HepG2 (cell line): ENCODE measurements at regions not wholly inside any gene's neighbourhood (a gene's known extent, or its start where the extent isn't known, plus 50 kb on each side); places are given as distances from the start of the nearest gene placed in this dataset.

ENCODE experiments used
- ATAC-seq: fragments of 200-7000 bp; cut with Tn5 transposase; 3 replicates; pipeline ENCODE4 v1.9.1; 2020; ENCODE audit warnings: mild to moderate bottlenecking, moderate library complexity
- BruUV-seq: library from RNA; stranded (reverse); fragments of 400-500 nt; replicated peaks from 2 replicates; lab custom pipeline; 2021; lab: Mats Ljungman, UMichigan
- CTCF ChIA-PET: fragments of 300-600 bp; formaldehyde crosslinking; extraction: SDS; loops from one replicate; lab custom pipeline; 2021; ENCODE audit warnings: low total read pairs, inconsistent platforms, low intra/inter-chr PET ratio; lab: Yijun Ruan, JAX
- POLR2A ChIA-PET: fragments of 350-600 bp; sonication (Branson Sonifier 250); formaldehyde crosslinking; loops from one replicate; lab custom pipeline; 2020; ENCODE audit warnings: antibody characterized with exemption, inconsistent platforms; lab: Yijun Ruan, JAX
- DNase-seq: peaks from one replicate; pipeline ENCODE4 v3.0.0-alpha.2; 2015; ENCODE audit warnings: low spot score
- FAIRE-seq: peaks from 3 replicates; lab custom pipeline; 2011; peaks lifted over from hg19 to GRCh38; lab: Jason Lieb, UNC
- H2AFZ ChIP-seq: one replicate; pipeline ENCODE4 v1.6.1; 2011; ENCODE audit warnings: low read length, inconsistent platforms
- H3K27ac ChIP-seq: fragments of 300-600 bp; 3 replicates; pipeline ENCODE4 v1.8.0; 2011; ENCODE audit warnings: mixed run types, mild to moderate bottlenecking, mixed read lengths, low read length, inconsistent platforms; ENCODE audit not compliant: insufficient read depth; ENCODE audit errors: extremely low read length
- H3K27me3 ChIP-seq, 2 experiments: fragments of 200-600 bp in 1 of 2; 2 replicates in 1 of 2; 3 replicates in 1 of 2; pipeline versions ENCODE4 v1.6.0 to v1.8.0; 2011; ENCODE audit warnings: low read length in 2 of 2, mild to moderate bottlenecking in 2 of 2, moderate library complexity in 2 of 2, inconsistent platforms in 1 of 2; ENCODE audit not compliant: insufficient read depth in 2 of 2, control insufficient read depth in 1 of 2
- H3K36me3 ChIP-seq, 2 experiments: fragments of 200-600 bp in 1 of 2; replicated peaks in 1 of 2; 2 replicates in 1 of 2; 3 replicates in 1 of 2; pipeline versions ENCODE4 v1.5.1 to v1.8.0; 2011; ENCODE audit warnings: low read length in 2 of 2, inconsistent platforms in 1 of 2; ENCODE audit not compliant: insufficient read depth in 2 of 2, control insufficient read depth in 1 of 2
- H3K4me1 ChIP-seq: 2 replicates; pipeline ENCODE4 v1.5.1; 2012; ENCODE audit warnings: low read length, inconsistent platforms; ENCODE audit not compliant: insufficient read depth
- H3K4me2 ChIP-seq: 2 replicates; pipeline ENCODE4 v1.6.0; 2011; ENCODE audit warnings: low read depth, low read length, inconsistent platforms
- H3K4me3 ChIP-seq, 3 experiments: fragments of 200-600 bp in 1 of 3; sonication (generic), shearing (Covaris generic) in 1 of 3; replicated peaks in 1 of 3; 2 replicates each; pipeline ENCODE4 v1.5.1; 2011 to 2016; ENCODE audit warnings: low read length in 3 of 3, inconsistent platforms in 2 of 3, low read depth in 2 of 3, mild to moderate bottlenecking in 2 of 3, control low read depth in 1 of 3, mixed read lengths in 1 of 3; ENCODE audit not compliant: insufficient read depth in 1 of 3
- H3K79me2 ChIP-seq: one replicate; pipeline ENCODE4 v1.6.1; 2011; ENCODE audit warnings: low read length, inconsistent platforms; ENCODE audit not compliant: insufficient read depth
- H3K9ac ChIP-seq: 2 replicates; pipeline ENCODE4 v1.6.0; 2011; ENCODE audit warnings: mild to moderate bottlenecking, low read depth, low read length, inconsistent platforms; ENCODE audit not compliant: insufficient read depth
- H3K9me3 ChIP-seq: 2 replicates; pipeline ENCODE4 v1.5.1; 2012; ENCODE audit warnings: mild to moderate bottlenecking, low read length
- H4K20me1 ChIP-seq: 2 replicates; pipeline ENCODE4 v1.6.0; 2011; ENCODE audit warnings: inconsistent platforms, mild to moderate bottlenecking, low read length, moderate library complexity; ENCODE audit not compliant: insufficient read depth
- AGO2 ChIP-seq: fragments of 200-400 bp; formaldehyde crosslinking; optimal IDR thresholded peaks from 2 replicates; pipeline ENCODE3; 2017; ENCODE audit warnings: mild to moderate bottlenecking, low read depth, low read length, moderate library complexity
- EEA1 ChIP-seq: sonication (generic); formaldehyde crosslinking; IDR thresholded peaks from 2 replicates; pipeline ENCODE4 v1.5.1; 2020; ENCODE audit warnings: mild to moderate bottlenecking, missing genetic modification reagents, borderline replicate concordance
- FOXJ3 ChIP-seq: sonication (generic); formaldehyde crosslinking; IDR thresholded peaks from 2 replicates; pipeline ENCODE4 v1.4.0; 2020; ENCODE audit warnings: missing genetic modification reagents, mild to moderate bottlenecking, borderline replicate concordance
- HDAC2 ChIP-seq: sonication (generic); formaldehyde crosslinking; IDR thresholded peaks from 2 replicates; pipeline ENCODE4 v1.4.0; 2020; ENCODE audit warnings: missing genetic modification reagents
- HNRNPLL ChIP-seq: fragments of 200-400 bp; formaldehyde crosslinking; IDR thresholded peaks from 2 replicates; pipeline ENCODE4 v1.6.1; 2017; ENCODE audit warnings: mild to moderate bottlenecking, low read depth, low read length; ENCODE audit not compliant: poor library complexity, severe bottlenecking
- KLF6 ChIP-seq: IDR thresholded peaks from 2 replicates; pipeline ENCODE4 v1.8.0; 2016; ENCODE audit warnings: missing biosample characterization, missing genetic modification reagents
- MTF2 ChIP-seq: sonication (generic); formaldehyde crosslinking; IDR thresholded peaks from 2 replicates; pipeline ENCODE4 v1.5.0; 2020; ENCODE audit warnings: missing genetic modification reagents, borderline replicate concordance
- MYC ChIP-seq: sonication (generic); formaldehyde crosslinking; IDR thresholded peaks from 2 replicates; pipeline ENCODE4 v1.9.0; 2021; ENCODE audit warnings: missing genetic modification reagents, borderline replicate concordance
- NFYB ChIP-seq: sonication (generic); formaldehyde crosslinking; IDR thresholded peaks from 2 replicates; pipeline ENCODE4 v1.4.0; 2020; ENCODE audit warnings: missing genetic modification reagents
- PHF8 ChIP-seq: sonication (generic); formaldehyde crosslinking; IDR thresholded peaks from 2 replicates; pipeline ENCODE4 v1.5.0; 2020; ENCODE audit warnings: missing genetic modification reagents
- RCOR2 ChIP-seq: IDR thresholded peaks from 2 replicates; pipeline ENCODE4 v1.6.1; 2016; ENCODE audit warnings: missing biosample characterization, missing genetic modification reagents
- RNF2 ChIP-seq: fragments of 450-650 bp; conservative IDR thresholded peaks from 2 replicates; pipeline ENCODE4 v1.6.1; 2016; ENCODE audit warnings: low read depth
- RORA ChIP-seq: sonication (generic); formaldehyde crosslinking; IDR thresholded peaks from 2 replicates; pipeline ENCODE4 v1.5.0; 2020; ENCODE audit warnings: mild to moderate bottlenecking, missing genetic modification reagents, moderate library complexity
- ZNF326 ChIP-seq: sonication (generic); formaldehyde crosslinking; IDR thresholded peaks from 2 replicates; pipeline ENCODE4 v1.4.0; 2020; ENCODE audit warnings: missing genetic modification reagents, borderline replicate concordance
- ZNF589 ChIP-seq: sonication (generic); formaldehyde crosslinking; conservative IDR thresholded peaks from 2 replicates; pipeline ENCODE4 v1.8.0; 2022; ENCODE audit warnings: mild to moderate bottlenecking, moderate library complexity, missing genetic modification reagents
- ZNF644 ChIP-seq: IDR thresholded peaks from 2 replicates; pipeline ENCODE4 v1.6.1; 2016; ENCODE audit warnings: low read depth
- ZNF674 ChIP-seq: sonication (generic); formaldehyde crosslinking; IDR thresholded peaks from 2 replicates; pipeline ENCODE4 v1.5.0; 2020; ENCODE audit warnings: low read depth, mild to moderate bottlenecking, missing genetic modification reagents
- WGBS: methylation state at CpG from one replicate; pipeline ENCODE4 v1.1.6; 2017; ENCODE audit warnings: low lambda C conversion rate; 5-methylcytosine and 5-hydroxymethylcytosine counted together
- in situ Hi-C: cut with HindIII; loops from 2 replicates; pipeline ENCODE4 v1.10.0; 2017; ENCODE audit warnings: low pct_unique_long_range_greater_than_20kb; ENCODE audit not compliant: extremely low pct_ligation_motif_present
- intact Hi-C: fragments of 100-400 bp; cut with micrococcal nuclease; formaldehyde crosslinking; loops from one replicate; pipeline ENCODE4 v1.10.0; 2022; ENCODE audit not compliant: unreplicated experiment
- TF ChIP-seq, protein P1 (sequence below): sonication (generic); formaldehyde crosslinking; conservative IDR thresholded peaks from 2 replicates; pipeline ENCODE4 v1.4.0; 2020; ENCODE audit warnings: mild to moderate bottlenecking, missing genetic modification reagents, moderate library complexity
- TF ChIP-seq, protein P2 (sequence below): sonication (generic); IDR thresholded peaks from 2 replicates; pipeline ENCODE4 v1.6.1; 2016; ENCODE audit warnings: low read depth, borderline replicate concordance
- TF ChIP-seq, protein P3 (sequence below): sonication (generic); formaldehyde crosslinking; conservative IDR thresholded peaks from 2 replicates; pipeline ENCODE4 v1.8.0; 2022; ENCODE audit warnings: low read depth, missing genetic modification reagents

DNA sequence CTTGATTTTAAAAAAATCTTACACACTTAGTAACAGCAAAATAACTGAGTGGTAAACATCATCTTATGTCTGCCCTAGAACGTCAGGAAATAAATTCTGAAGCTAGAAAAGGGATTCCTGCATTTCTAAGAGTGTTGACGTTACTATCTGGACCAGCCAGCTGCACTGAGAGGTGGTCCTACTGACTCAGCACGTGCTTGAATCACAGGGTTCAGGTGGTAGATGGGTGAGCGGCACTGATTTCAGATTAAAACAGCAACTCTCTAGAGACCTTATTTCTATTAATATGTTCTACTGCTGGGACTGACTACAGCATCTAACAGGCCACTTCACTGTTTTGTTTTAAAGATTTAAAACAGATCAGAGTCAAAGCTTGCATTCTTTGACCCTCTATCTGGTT lies 377.2 kb downstream of the GABRB3 start:
- Histone ChIP-seq H3K27ac (no peak overlapping the region), H3K36me3 (no peaks in the 10 kb centered on the region), H3K27me3 (no peaks in the 10 kb centered on the region), H3K9me3 (peaks cover 82% of the 10 kb centered on the region), H3K4me1 (no peaks in the 10 kb centered on the region), H3K9ac (no peak overlapping the region), H3K4me3 (no peak overlapping the region), H3K4me2 (no peak overlapping the region), H3K79me2 (no peaks in the 10 kb centered on the region), H4K20me1 (no peaks in the 10 kb centered on the region), H2AFZ (no peak overlapping the region)
- ChIA-PET POLR2A (no interaction called here), CTCF (no interaction called here)
- in situ Hi-C loops (no loop called here), intact Hi-C loops (no loop called here)
- DNase-seq (no peak), FAIRE-seq (no peak), ATAC-seq (no peak)
- no TSS peak for BruUV-seq
- 24% methylated on average over 4 of the region's 4 CpGs for WGBS
- no peak for TF ChIP-seq ZNF326 (CRISPR knock-in tag)
- TF ChIP-seq, protein P1, sequence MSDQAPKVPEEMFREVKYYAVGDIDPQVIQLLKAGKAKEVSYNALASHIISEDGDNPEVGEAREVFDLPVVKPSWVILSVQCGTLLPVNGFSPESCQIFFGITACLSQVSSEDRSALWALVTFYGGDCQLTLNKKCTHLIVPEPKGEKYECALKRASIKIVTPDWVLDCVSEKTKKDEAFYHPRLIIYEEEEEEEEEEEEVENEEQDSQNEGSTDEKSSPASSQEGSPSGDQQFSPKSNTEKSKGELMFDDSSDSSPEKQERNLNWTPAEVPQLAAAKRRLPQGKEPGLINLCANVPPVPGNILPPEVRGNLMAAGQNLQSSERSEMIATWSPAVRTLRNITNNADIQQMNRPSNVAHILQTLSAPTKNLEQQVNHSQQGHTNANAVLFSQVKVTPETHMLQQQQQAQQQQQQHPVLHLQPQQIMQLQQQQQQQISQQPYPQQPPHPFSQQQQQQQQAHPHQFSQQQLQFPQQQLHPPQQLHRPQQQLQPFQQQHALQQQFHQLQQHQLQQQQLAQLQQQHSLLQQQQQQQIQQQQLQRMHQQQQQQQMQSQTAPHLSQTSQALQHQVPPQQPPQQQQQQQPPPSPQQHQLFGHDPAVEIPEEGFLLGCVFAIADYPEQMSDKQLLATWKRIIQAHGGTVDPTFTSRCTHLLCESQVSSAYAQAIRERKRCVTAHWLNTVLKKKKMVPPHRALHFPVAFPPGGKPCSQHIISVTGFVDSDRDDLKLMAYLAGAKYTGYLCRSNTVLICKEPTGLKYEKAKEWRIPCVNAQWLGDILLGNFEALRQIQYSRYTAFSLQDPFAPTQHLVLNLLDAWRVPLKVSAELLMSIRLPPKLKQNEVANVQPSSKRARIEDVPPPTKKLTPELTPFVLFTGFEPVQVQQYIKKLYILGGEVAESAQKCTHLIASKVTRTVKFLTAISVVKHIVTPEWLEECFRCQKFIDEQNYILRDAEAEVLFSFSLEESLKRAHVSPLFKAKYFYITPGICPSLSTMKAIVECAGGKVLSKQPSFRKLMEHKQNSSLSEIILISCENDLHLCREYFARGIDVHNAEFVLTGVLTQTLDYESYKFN (CRISPR knock-in tag), result no peak
- no peak for TF ChIP-seq AGO2
- no peak for TF ChIP-seq ZNF674 (CRISPR knock-in tag)
- TF ChIP-seq MTF2 (CRISPR knock-in tag), result no peak
- TF ChIP-seq MYC (CRISPR knock-in tag), result no peak
- TF ChIP-seq NFYB (CRISPR knock-in tag), result no peak
- TF ChIP-seq, protein P2, sequence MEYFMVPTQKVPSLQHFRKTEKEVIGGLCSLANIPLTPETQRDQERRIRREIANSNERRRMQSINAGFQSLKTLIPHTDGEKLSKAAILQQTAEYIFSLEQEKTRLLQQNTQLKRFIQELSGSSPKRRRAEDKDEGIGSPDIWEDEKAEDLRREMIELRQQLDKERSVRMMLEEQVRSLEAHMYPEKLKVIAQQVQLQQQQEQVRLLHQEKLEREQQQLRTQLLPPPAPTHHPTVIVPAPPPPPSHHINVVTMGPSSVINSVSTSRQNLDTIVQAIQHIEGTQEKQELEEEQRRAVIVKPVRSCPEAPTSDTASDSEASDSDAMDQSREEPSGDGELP, result no peak
- TF ChIP-seq RCOR2 (CRISPR knock-in tag), result no peak
- no peak for TF ChIP-seq ZNF644 (CRISPR knock-in tag)
- no peak for TF ChIP-seq RNF2
- TF ChIP-seq HDAC2 (CRISPR knock-in tag), result no peak
- TF ChIP-seq KLF6 (CRISPR knock-in tag), result no peak
- TF ChIP-seq, protein P3, sequence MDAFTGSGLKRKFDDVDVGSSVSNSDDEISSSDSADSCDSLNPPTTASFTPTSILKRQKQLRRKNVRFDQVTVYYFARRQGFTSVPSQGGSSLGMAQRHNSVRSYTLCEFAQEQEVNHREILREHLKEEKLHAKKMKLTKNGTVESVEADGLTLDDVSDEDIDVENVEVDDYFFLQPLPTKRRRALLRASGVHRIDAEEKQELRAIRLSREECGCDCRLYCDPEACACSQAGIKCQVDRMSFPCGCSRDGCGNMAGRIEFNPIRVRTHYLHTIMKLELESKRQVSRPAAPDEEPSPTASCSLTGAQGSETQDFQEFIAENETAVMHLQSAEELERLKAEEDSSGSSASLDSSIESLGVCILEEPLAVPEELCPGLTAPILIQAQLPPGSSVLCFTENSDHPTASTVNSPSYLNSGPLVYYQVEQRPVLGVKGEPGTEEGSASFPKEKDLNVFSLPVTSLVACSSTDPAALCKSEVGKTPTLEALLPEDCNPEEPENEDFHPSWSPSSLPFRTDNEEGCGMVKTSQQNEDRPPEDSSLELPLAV, result no peak
- TF ChIP-seq ZNF589, result no peak
- no peak for TF ChIP-seq PHF8 (CRISPR knock-in tag)
- TF ChIP-seq FOXJ3 (CRISPR knock-in tag), result no peak
- no peak for TF ChIP-seq EEA1 (CRISPR knock-in tag)
- no peak for TF ChIP-seq RORA (CRISPR knock-in tag)
- TF ChIP-seq HNRNPLL, result no peak
